GM23338 (cell line): ENCODE measurements at regions not wholly inside any gene's neighbourhood (a gene's known extent, or its start where the extent isn't known, plus 50 kb on each side); places are given as distances from the start of the nearest gene placed in this dataset.

Experiments
- ATAC-seq: fragments of 200-7000 bp; cut with Tn5 transposase; 3 replicates; pipeline ENCODE4 v1.9.1; 2020
- DNase-seq: peaks from one replicate; pipeline ENCODE4 v3.0.0-alpha.2; 2015; ENCODE audit warnings: low spot score
- H2AFZ ChIP-seq: fragments of 200-600 bp; sonication (generic); 2 replicates; pipeline ENCODE4 v1.8.0; 2016; ENCODE audit warnings: antibody characterized with exemption, mild to moderate bottlenecking, moderate library complexity
- H3F3A ChIP-seq: fragments of 200-600 bp; sonication (generic); replicated peaks from 2 replicates; pipeline ENCODE4 v1.8.0; 2017; ENCODE audit warnings: antibody characterized with exemption, mixed run types, low read depth
- H3K27ac ChIP-seq: fragments of 200-600 bp; sonication (generic); 2 replicates; pipeline ENCODE4 v1.6.1; 2016; ENCODE audit warnings: low read depth
- H3K27me3 ChIP-seq: fragments of 200-600 bp; sonication (generic); 2 replicates; pipeline ENCODE4 v1.8.0; 2016; ENCODE audit warnings: mild to moderate bottlenecking, mixed run types, moderate library complexity; ENCODE audit not compliant: insufficient read depth
- H3K36me3 ChIP-seq: fragments of 200-600 bp; sonication (generic); 2 replicates; pipeline ENCODE4 v1.8.0; 2016; ENCODE audit warnings: mild to moderate bottlenecking; ENCODE audit not compliant: insufficient read depth
- H3K4me1 ChIP-seq: fragments of 200-600 bp; sonication (generic); 2 replicates; pipeline ENCODE4 v1.8.0; 2016; ENCODE audit warnings: mild to moderate bottlenecking, moderate library complexity; ENCODE audit not compliant: insufficient read depth
- H3K4me2 ChIP-seq: fragments of 200-600 bp; sonication (generic); 2 replicates; pipeline ENCODE4 v1.7.1; 2017; ENCODE audit warnings: mixed run types
- H3K4me3 ChIP-seq: fragments of 200-600 bp; sonication (generic); 2 replicates; pipeline ENCODE4 v1.6.1; 2016; ENCODE audit warnings: mixed run types
- H3K79me2 ChIP-seq: fragments of 200-600 bp; sonication (generic); replicated peaks from 2 replicates; pipeline ENCODE4 v1.8.0; 2017; ENCODE audit warnings: mild to moderate bottlenecking; ENCODE audit not compliant: insufficient read depth
- H3K9me2 ChIP-seq: fragments of 200-600 bp; sonication (generic); 2 replicates; pipeline ENCODE4 v1.8.0; 2017; ENCODE audit not compliant: insufficient read depth
- H4K20me1 ChIP-seq: fragments of 200-600 bp; sonication (generic); replicated peaks from 2 replicates; pipeline ENCODE4 v1.8.0; 2017; ENCODE audit warnings: mild to moderate bottlenecking; ENCODE audit not compliant: insufficient read depth
- H3K27ac Mint-ChIP-seq: 2 replicates; pipeline ENCODE4 v1.8.0; 2020; ENCODE audit warnings: inconsistent platforms, mild to moderate bottlenecking, moderate library complexity, mixed read lengths
- H3K27me3 Mint-ChIP-seq: 3 replicates; pipeline ENCODE4 v1.8.0; 2022; ENCODE audit warnings: low read depth, mild to moderate bottlenecking, moderate library complexity, mixed read lengths, inconsistent platforms; ENCODE audit not compliant: insufficient read depth, poor library complexity
- H3K36me3 Mint-ChIP-seq: 3 replicates; pipeline ENCODE4 v1.8.0; 2021; ENCODE audit warnings: low read depth, mild to moderate bottlenecking, inconsistent platforms, moderate library complexity, mixed read lengths
- H3K4me1 Mint-ChIP-seq: 3 replicates; pipeline ENCODE4 v1.8.0; 2020; ENCODE audit warnings: mild to moderate bottlenecking, inconsistent platforms, mixed read lengths
- H3K4me3 Mint-ChIP-seq: 3 replicates; pipeline ENCODE4 v1.8.0; 2021; ENCODE audit warnings: moderate library complexity, mild to moderate bottlenecking, inconsistent platforms, mixed read lengths
- H3K9me3 Mint-ChIP-seq: 3 replicates; pipeline ENCODE4 v1.8.0; 2020; ENCODE audit warnings: moderate library complexity, mild to moderate bottlenecking, inconsistent platforms, mixed read lengths
- CREB1 ChIP-seq: fragments of 250-450 bp; sonication (Bioruptor Pico); IDR thresholded peaks from 2 replicates; pipeline ENCODE4 v1.5.0; 2020; ENCODE audit warnings: low read depth, mild to moderate bottlenecking, moderate library complexity
- CTCF ChIP-seq, 2 experiments: fragments of 200-600 bp in 1 of 2; sonication (generic) in 1 of 2; conservative IDR thresholded peaks; 2 replicates each; pipeline versions ENCODE4 v1.5.1 to v1.6.1; 2016 to 2017; ENCODE audit warnings: antibody characterized with exemption in 2 of 2, low read depth in 2 of 2, mild to moderate bottlenecking in 2 of 2, moderate library complexity in 1 of 2
- ETS1 ChIP-seq: IDR thresholded peaks from 2 replicates; pipeline ENCODE4 v1.6.1; 2016; ENCODE audit warnings: antibody characterized with exemption
- EZH2 ChIP-seq: fragments of 200-600 bp; sonication (generic); IDR thresholded peaks from one replicate; pipeline ENCODE4 v1.8.0; 2017; ENCODE audit warnings: antibody characterized with exemption, mild to moderate bottlenecking, low read depth; ENCODE audit not compliant: unreplicated experiment
- EZH2phosphoT487 ChIP-seq: fragments of 200-600 bp; sonication (generic); IDR thresholded peaks from one replicate; pipeline ENCODE4 v1.8.1; 2018; ENCODE audit warnings: antibody characterized with exemption; ENCODE audit not compliant: unreplicated experiment
- JUNB ChIP-seq: IDR thresholded peaks from one replicate; pipeline ENCODE4 v1.6.1; 2016; ENCODE audit warnings: antibody characterized with exemption; ENCODE audit not compliant: unreplicated experiment
- NANOG ChIP-seq: IDR thresholded peaks from 2 replicates; pipeline ENCODE4 v1.6.1; 2016; ENCODE audit warnings: antibody characterized with exemption, borderline replicate concordance
- POLR2AphosphoS5 ChIP-seq: IDR thresholded peaks from 2 replicates; pipeline ENCODE4 v1.6.1; 2016; ENCODE audit warnings: antibody characterized with exemption, low read depth
- REST ChIP-seq: IDR thresholded peaks from one replicate; pipeline ENCODE4 v1.6.1; 2018; ENCODE audit warnings: antibody characterized with exemption; ENCODE audit not compliant: unreplicated experiment
- STAT1 ChIP-seq: IDR thresholded peaks from one replicate; pipeline ENCODE4 v1.6.1; 2016; ENCODE audit warnings: antibody characterized with exemption; ENCODE audit not compliant: unreplicated experiment
- ZNF114 ChIP-seq: fragments of 250-450 bp; sonication (Bioruptor Pico); IDR thresholded peaks from 2 replicates; pipeline ENCODE4 v1.5.0; 2020; ENCODE audit warnings: mild to moderate bottlenecking, moderate library complexity
- ZNF331 ChIP-seq: fragments of 250-450 bp; sonication (Bioruptor Pico); IDR thresholded peaks from 2 replicates; pipeline ENCODE4 v1.5.0; 2020; ENCODE audit warnings: low read depth, mild to moderate bottlenecking, moderate library complexity
- ZNF462 ChIP-seq: fragments of 250-450 bp; sonication (Bioruptor Pico); IDR thresholded peaks from 2 replicates; pipeline ENCODE4 v1.5.0; 2020; ENCODE audit warnings: mild to moderate bottlenecking, moderate library complexity

GRCh38 chr2:164065038-164065437 lies 329.2 kb upstream of the FIGN start:
- no peak overlapping the region for H3K4me2 ChIP-seq
- H4K20me1 ChIP-seq, result no peaks in the 10 kb centered on the region
- H3K27ac ChIP-seq, result no peak overlapping the region
- H3K36me3 ChIP-seq, result no peaks in the 10 kb centered on the region
- DNase-seq (no peak), ATAC-seq (no peak)
- H3K9me3 Mint-ChIP-seq, result no peaks in the 10 kb centered on the region
- no peaks in the 10 kb centered on the region for H3K36me3 Mint-ChIP-seq
- no peak overlapping the region for H3K4me3 Mint-ChIP-seq
- H3K9me2 ChIP-seq, result no peaks in the 10 kb centered on the region
- H3K27me3 Mint-ChIP-seq, result peaks cover 3% of the 10 kb centered on the region
- no peak overlapping the region for H2AFZ ChIP-seq
- TF ChIP-seq ZNF114 (CRISPR knock-in tag) (no peak), JUNB (no peak), EZH2phosphoT487 (no peak), CTCF (conservative IDR thresholded peaks at IDR 0.05; ENCODE audit: low read depth in 2 of 2) (no peak), EZH2 (no peak), ETS1 (no peak), NANOG (no peak), POLR2AphosphoS5 (no peak), REST (no peak), STAT1 (no peak), ZNF331 (CRISPR knock-in tag) (no peak), CREB1 (CRISPR knock-in tag) (no peak), ZNF462 (CRISPR knock-in tag) (no peak)
- no peak overlapping the region for H3K4me3 ChIP-seq
- H3K4me1 ChIP-seq, result peaks cover 9% of the 10 kb centered on the region
- no peaks in the 10 kb centered on the region for H3F3A ChIP-seq
- no peak overlapping the region for H3K27ac Mint-ChIP-seq
- no peaks in the 10 kb centered on the region for H3K27me3 ChIP-seq
- H3K79me2 ChIP-seq, result no peaks in the 10 kb centered on the region
- peaks cover 12% of the 10 kb centered on the region for H3K4me1 Mint-ChIP-seq
